MM.1S (cell line): ENCODE measurements at regions not wholly inside any gene's neighbourhood (a gene's known extent, or its start where the extent isn't known, plus 50 kb on each side); places are given as distances from the start of the nearest gene placed in this dataset.
"Not testable (repeated sequence)": the region's sequence is repeated elsewhere in the genome, so short reads cannot be mapped to it uniquely, and the experiment has no call there.

Source experiments
- EZH2 ChIP-seq: fragments of 300-600 bp; sonication (generic); optimal IDR thresholded peaks from 2 replicates; pipeline ENCODE3; 2017; ENCODE audit warnings: low read depth, mild to moderate bottlenecking, antibody characterized with exemption, low read length, mixed read lengths
- EZH2phosphoT487 ChIP-seq: fragments of 300-600 bp; sonication (generic); IDR thresholded peaks from 2 replicates; pipeline ENCODE4 v1.6.1; 2018; ENCODE audit warnings: antibody characterized with exemption, low read length
- TF ChIP-seq, protein P1 (sequence below): fragments of 300-600 bp; sonication (generic); IDR thresholded peaks from 2 replicates; pipeline ENCODE4 v1.5.1; 2016; ENCODE audit warnings: antibody characterized with exemption, low read length, mixed read lengths

DNA sequence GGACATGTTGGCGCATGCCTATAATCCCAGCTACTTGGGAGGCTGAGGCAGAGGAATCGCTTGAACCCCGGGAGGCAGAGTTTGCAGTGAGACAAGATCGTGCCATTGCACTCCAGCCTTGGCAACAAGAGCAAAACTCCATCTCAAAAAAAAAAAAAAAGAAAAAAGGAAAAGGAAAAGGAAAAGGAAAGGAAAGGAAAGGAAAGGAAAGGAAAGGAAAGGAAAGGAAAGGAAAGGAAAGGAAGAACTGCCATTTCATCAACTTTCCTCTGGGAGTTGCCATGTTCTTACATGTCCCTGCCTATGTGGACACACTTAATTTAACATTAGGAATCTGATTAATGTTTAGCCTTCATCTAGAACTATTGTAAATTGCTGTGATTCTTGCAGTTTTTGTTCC lies 287.9 kb upstream of the LRP1B start:
- TF ChIP-seq, protein P1, sequence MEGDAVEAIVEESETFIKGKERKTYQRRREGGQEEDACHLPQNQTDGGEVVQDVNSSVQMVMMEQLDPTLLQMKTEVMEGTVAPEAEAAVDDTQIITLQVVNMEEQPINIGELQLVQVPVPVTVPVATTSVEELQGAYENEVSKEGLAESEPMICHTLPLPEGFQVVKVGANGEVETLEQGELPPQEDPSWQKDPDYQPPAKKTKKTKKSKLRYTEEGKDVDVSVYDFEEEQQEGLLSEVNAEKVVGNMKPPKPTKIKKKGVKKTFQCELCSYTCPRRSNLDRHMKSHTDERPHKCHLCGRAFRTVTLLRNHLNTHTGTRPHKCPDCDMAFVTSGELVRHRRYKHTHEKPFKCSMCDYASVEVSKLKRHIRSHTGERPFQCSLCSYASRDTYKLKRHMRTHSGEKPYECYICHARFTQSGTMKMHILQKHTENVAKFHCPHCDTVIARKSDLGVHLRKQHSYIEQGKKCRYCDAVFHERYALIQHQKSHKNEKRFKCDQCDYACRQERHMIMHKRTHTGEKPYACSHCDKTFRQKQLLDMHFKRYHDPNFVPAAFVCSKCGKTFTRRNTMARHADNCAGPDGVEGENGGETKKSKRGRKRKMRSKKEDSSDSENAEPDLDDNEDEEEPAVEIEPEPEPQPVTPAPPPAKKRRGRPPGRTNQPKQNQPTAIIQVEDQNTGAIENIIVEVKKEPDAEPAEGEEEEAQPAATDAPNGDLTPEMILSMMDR: not testable (repeated sequence)
- not testable (repeated sequence) for TF ChIP-seq EZH2, EZH2phosphoT487
